ENCODE measurements at regions not wholly inside any gene's neighbourhood (a gene's known extent, or its start where the extent isn't known, plus 50 kb on each side); places are given as distances from the start of the nearest gene placed in this dataset.

DNA sequence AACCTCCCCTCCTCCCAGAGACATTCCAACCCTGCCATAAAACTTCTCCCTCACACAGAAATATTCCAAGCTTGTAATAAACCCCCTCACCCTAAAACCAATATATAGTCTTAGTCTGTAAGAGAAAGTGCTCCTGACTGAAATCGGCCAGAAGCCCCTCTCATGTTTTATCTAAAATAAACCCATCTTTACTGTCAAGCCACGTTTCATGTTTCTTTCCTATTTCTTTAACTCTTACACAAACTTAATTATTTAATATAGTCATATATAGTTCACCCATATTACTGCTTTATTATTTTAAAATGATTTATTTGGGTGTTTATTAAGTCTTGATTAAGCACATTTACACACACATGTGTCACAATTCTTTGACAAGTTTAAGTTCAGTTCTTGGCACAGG lies 191.3 kb upstream of the AADAT start:
- no peak overlapping the region for H3K56ac ChIP-seq (replicated peaks; ENCODE audit: insufficient read length, low read depth, low read length)

More for the DNA sequence above, 191.3 kb upstream of the AADAT start:
- H2BK120ac ChIP-seq (replicated peaks; ENCODE audit: low read depth, low read length) = no peak overlapping the region
- 0 out of 8 replicates have a peak, but pooled peaks cover 0 to 3% (median 0%) of the 10 kb centered on the region in 4 experiments for H3K36me3 ChIP-seq (ENCODE audit: control insufficient read depth in 2 of 4, insufficient read depth in 4 of 4, low read length in 3 of 4)
- no peak overlapping the region for H2BK5ac ChIP-seq (ENCODE audit: low read depth, low read length)
- CTCF ChIA-PET (ENCODE audit: partially characterized antibody) = interaction anchor here (1.2 to 4.6 kb wide), 2 partner anchors 9 to 21 kb away, joined by 6 to 25 read pairs; no protein-coding TSS in a partner anchor
- H4K8ac ChIP-seq (ENCODE audit: extremely low read depth, insufficient read depth, low read length) = no peak overlapping the region
- POLR2A ChIA-PET (ENCODE audit: partially characterized antibody) = no interaction called here
- H3K14ac ChIP-seq (ENCODE audit: insufficient read length) = no peak overlapping the region
- no peak overlapping the region for H3K4me3 ChIP-seq (ENCODE audit: extremely low read depth in 1 of 4, insufficient read depth in 2 of 4, low read depth in 3 of 4, low read length in 4 of 4)
- WGBS, 2 experiments (ENCODE audit: extremely low coverage in 1 of 2, insufficient coverage in 1 of 2, insufficient read length in 1 of 2, insufficient replicate concordance in 2 of 2, low coverage in 1 of 2, low lambda C conversion rate in 2 of 2, missing lambda C conversion rate in 1 of 2) = 98% methylated on average over 2 of the region's 2 CpGs; no CpG with 5 or more reads in 1 of the 2 experiments
- TF ChIP-seq HDAC2 (IDR thresholded peaks at IDR 0.05; ENCODE audit: borderline replicate concordance in 1 of 2, low read depth in 2 of 2, low read length in 2 of 2) (0 out of 4 replicates have a peak, but pooled peaks of 1 of the 2 experiments have one; percentile 40), RAD21 (IDR thresholded peaks at IDR 0.05 in 1 of 2, conservative IDR thresholded peaks at IDR 0.05 in 1 of 2; ENCODE audit: low read depth in 2 of 2, low read length in 2 of 2) (no peak), KDM1A (IDR thresholded peaks at IDR 0.05; ENCODE audit: borderline replicate concordance, low read length) (peak; percentile 42; the same call in 1 of the 2 replicates), BCL11A (IDR thresholded peaks at IDR 0.05; ENCODE audit: low read depth in 2 of 2, low read length in 2 of 2) (no peak)
- H3K9ac ChIP-seq (replicated peaks in 1 of 4; ENCODE audit: extremely low read depth in 1 of 4, low read depth in 3 of 4, low read length in 3 of 4) = no peak overlapping the region
- H3K4me2 ChIP-seq (ENCODE audit: insufficient read depth in 1 of 2, low read depth in 2 of 2, low read length in 2 of 2) = no peak overlapping the region
- no peaks in the 10 kb centered on the region for H3K4me1 ChIP-seq (replicated peaks in 1 of 4; ENCODE audit: control insufficient read depth in 3 of 4, insufficient read depth in 4 of 4, low read length in 3 of 4)
- DNase-seq (ENCODE audit: low read depth in 1 of 2, low spot score in 2 of 2) (no peak), FAIRE-seq (no peak)
- no peaks in the 10 kb centered on the region for H3K23me2 ChIP-seq (ENCODE audit: low read depth, low read length)
- no peak overlapping the region for H2BK12ac ChIP-seq (ENCODE audit: low read depth, low read length)
- no peak overlapping the region for H2AK5ac ChIP-seq (ENCODE audit: low read depth, low read length)
- no peak overlapping the region for H4K91ac ChIP-seq (replicated peaks; ENCODE audit: insufficient read length, low read length)
- H3K23ac ChIP-seq (ENCODE audit: insufficient read length) = no peak overlapping the region
- no peaks in the 10 kb centered on the region for H4K20me1 ChIP-seq (replicated peaks in 1 of 2; ENCODE audit: control insufficient read depth in 1 of 2, insufficient read depth in 2 of 2, low read length in 2 of 2)
- no peak overlapping the region for H3K4ac ChIP-seq (replicated peaks; ENCODE audit: insufficient read length, low read depth, low read length)
- no peak overlapping the region for H3K18ac ChIP-seq (ENCODE audit: extremely low read depth, low read length)
- no peak overlapping the region for H3K27ac ChIP-seq (ENCODE audit: low read depth, low read length)
- no peak overlapping the region for H2AFZ ChIP-seq (ENCODE audit: low read length)
- H3K27me3 ChIP-seq (replicated peaks in 1 of 4; ENCODE audit: control insufficient read depth in 3 of 4, extremely low read depth in 1 of 4, insufficient read depth in 3 of 4, low read length in 3 of 4) = no peaks in the 10 kb centered on the region
- no peaks in the 10 kb centered on the region for H3K79me2 ChIP-seq (ENCODE audit: control insufficient read depth in 1 of 2, insufficient read depth in 2 of 2, low read length in 2 of 2)
- no peaks in the 10 kb centered on the region for H3K79me1 ChIP-seq (ENCODE audit: low read depth, low read length)
- H2BK20ac ChIP-seq (ENCODE audit: low read length) = no peak overlapping the region
- peaks cover 13 to 20% of the 10 kb centered on the region in 2 experiments for H3K9me3 ChIP-seq (ENCODE audit: insufficient read depth in 2 of 2, low read depth in 1 of 2, low read length in 1 of 2)
- H2BK15ac ChIP-seq (ENCODE audit: low read length) = no peak overlapping the region
- no peak overlapping the region for H4K5ac ChIP-seq (ENCODE audit: insufficient read length, low read depth, low read length)
